CD8-positive, alpha-beta memory T cell (primary cell): ENCODE measurements at regions not wholly inside any gene's neighbourhood (a gene's known extent, or its start where the extent isn't known, plus 50 kb on each side); places are given as distances from the start of the nearest gene placed in this dataset.

Experiments used
- CTCF ChIA-PET: fragments of 350-600 bp; sonication (Branson Sonifier 250); formaldehyde crosslinking; loops from one replicate; lab custom pipeline; 2021; ENCODE audit warnings: antibody characterized with exemption; lab: Charles Lee
- POLR2A ChIA-PET: fragments of 350-600 bp; sonication (Branson Sonifier 250); formaldehyde crosslinking; loops from one replicate; lab custom pipeline; 2021; ENCODE audit warnings: antibody characterized with exemption; lab: Charles Lee
- DNase-seq, 5 donors: peaks; one replicate each; pipeline versions ENCODE4 v3.0.0 to v3.0.0-alpha.2; 2020 to 2022; ENCODE audit warnings: mixed read lengths in 1 of 5
- H3K27ac ChIP-seq: one replicate; pipeline ENCODE4 v1.7.0; 2013; ENCODE audit warnings: low read depth, mild to moderate bottlenecking, low read length, moderate library complexity
- H3K27me3 ChIP-seq: 2 replicates; pipeline ENCODE4 v1.7.0; 2013; ENCODE audit warnings: low read length, mild to moderate bottlenecking; ENCODE audit not compliant: insufficient read depth, poor library complexity, severe bottlenecking
- H3K36me3 ChIP-seq: 2 replicates; pipeline ENCODE4 v1.7.0; 2013; ENCODE audit warnings: mild to moderate bottlenecking, low read length, moderate library complexity; ENCODE audit not compliant: insufficient read depth
- H3K4me1 ChIP-seq: 2 replicates; pipeline ENCODE4 v1.7.0; 2013; ENCODE audit warnings: mild to moderate bottlenecking, low read length, moderate library complexity; ENCODE audit not compliant: insufficient read depth
- H3K4me3 ChIP-seq: 2 replicates; pipeline ENCODE4 v1.7.0; 2013; ENCODE audit warnings: mild to moderate bottlenecking, low read length
- H3K9me3 ChIP-seq: 2 replicates; pipeline ENCODE4 v1.7.0; 2013; ENCODE audit warnings: mild to moderate bottlenecking, low read length
- H3K27ac Mint-ChIP-seq, 8 donors: one replicate each; pipeline ENCODE4 v1.8.0; 2020 to 2021; ENCODE audit warnings: mixed read lengths in 8 of 8, mild to moderate bottlenecking in 6 of 8, inconsistent platforms in 3 of 8, moderate library complexity in 3 of 8
- H3K27me3 Mint-ChIP-seq, 2 donors: one replicate each; pipeline ENCODE4 v1.8.0; 2020 to 2021; ENCODE audit warnings: mixed read lengths in 2 of 2, mild to moderate bottlenecking in 1 of 2, moderate library complexity in 1 of 2
- H3K36me3 Mint-ChIP-seq, 3 donors: one replicate each; pipeline ENCODE4 v1.8.0; 2020 to 2021; ENCODE audit warnings: mixed read lengths in 3 of 3, inconsistent platforms in 1 of 3, mild to moderate bottlenecking in 1 of 3
- H3K4me1 Mint-ChIP-seq, 3 donors: one replicate each; pipeline ENCODE4 v1.8.0; 2020 to 2021; ENCODE audit warnings: mixed read lengths in 3 of 3, inconsistent platforms in 1 of 3, mild to moderate bottlenecking in 1 of 3
- H3K4me3 Mint-ChIP-seq, 7 donors: one replicate each; pipeline ENCODE4 v1.8.0; 2020 to 2021; ENCODE audit warnings: mixed read lengths in 7 of 7, mild to moderate bottlenecking in 6 of 7, moderate library complexity in 4 of 7, inconsistent platforms in 2 of 7
- H3K9me3 Mint-ChIP-seq, 5 donors: one replicate each; pipeline ENCODE4 v1.8.0; 2020 to 2022; ENCODE audit warnings: mixed read lengths in 5 of 5, mild to moderate bottlenecking in 3 of 5, moderate library complexity in 2 of 5, inconsistent platforms in 1 of 5

DNA sequence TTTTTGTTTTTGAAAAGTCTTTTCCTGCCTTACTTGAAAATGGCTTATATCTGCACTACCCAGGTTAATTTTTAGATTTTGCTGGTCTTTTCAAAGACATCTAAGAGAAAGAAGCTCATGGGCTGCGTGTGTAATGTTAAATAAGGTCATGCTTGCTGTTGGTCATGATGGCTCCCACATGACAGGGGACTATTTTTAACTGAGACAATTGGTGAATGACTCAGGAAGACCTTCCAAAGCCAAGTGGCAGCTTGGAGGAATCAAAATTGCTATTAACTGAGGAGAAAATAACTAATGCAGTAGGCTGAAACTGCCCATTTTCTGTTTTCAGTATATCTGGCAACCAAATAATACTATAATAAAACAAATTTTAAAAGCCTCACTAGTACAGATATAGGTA lies 117.1 kb upstream of the SPAG17 start:
- no peaks in the 10 kb centered on the region for H3K27me3 ChIP-seq
- POLR2A ChIA-PET: no interaction called here
- Mint-ChIP-seq H3K27me3 (no peaks in the 10 kb centered on the region), H3K36me3 (no peaks in the 10 kb centered on the region), H3K27ac (no peak overlapping the region), H3K4me1 (no peaks in the 10 kb centered on the region), H3K9me3 (peaks cover 0 to 4% (median 0%) of the 10 kb centered on the region in 5 donors), H3K4me3 (no peak overlapping the region)
- no peaks in the 10 kb centered on the region for H3K9me3 ChIP-seq
- DNase-seq: no peak
- no peaks in the 10 kb centered on the region for H3K4me1 ChIP-seq
- CTCF ChIA-PET: no interaction called here
- H3K27ac ChIP-seq: no peak overlapping the region
- no peaks in the 10 kb centered on the region for H3K36me3 ChIP-seq
- no peak overlapping the region for H3K4me3 ChIP-seq

DNA sequence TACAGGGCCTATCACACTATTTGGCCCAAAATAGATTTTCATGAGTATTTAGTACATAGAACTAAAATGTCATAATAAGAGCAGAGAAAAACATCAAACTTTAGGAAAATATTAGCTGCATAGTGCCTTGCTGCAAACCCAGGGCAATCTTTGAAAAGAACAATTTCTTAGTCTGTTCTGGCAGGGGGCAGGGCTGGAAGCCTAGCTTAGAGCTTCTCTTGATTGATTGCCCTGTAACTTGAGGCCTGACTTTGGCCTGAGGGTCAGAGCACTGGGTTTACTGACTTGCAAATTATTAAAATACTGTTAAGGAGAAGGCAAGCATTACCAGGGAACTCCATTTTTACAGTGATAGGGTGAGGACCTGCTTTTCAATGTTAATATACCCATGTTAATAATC lies 115.8 kb upstream of the SPAG17 start:
- no peaks in the 10 kb centered on the region for H3K9me3 ChIP-seq
- no peaks in the 10 kb centered on the region for H3K27me3 Mint-ChIP-seq
- H3K9me3 Mint-ChIP-seq: peaks cover 0 to 3% (median 0%) of the 10 kb centered on the region in 5 donors
- CTCF ChIA-PET: no interaction called here
- no peaks in the 10 kb centered on the region for H3K36me3 Mint-ChIP-seq
- no peak for DNase-seq
- H3K4me1 Mint-ChIP-seq: no peaks in the 10 kb centered on the region
- no peak overlapping the region for H3K4me3 Mint-ChIP-seq
- H3K36me3 ChIP-seq: no peaks in the 10 kb centered on the region
- H3K4me1 ChIP-seq: no peaks in the 10 kb centered on the region
- H3K27ac ChIP-seq: no peak overlapping the region
- no peak overlapping the region for H3K4me3 ChIP-seq
- no peak overlapping the region for H3K27ac Mint-ChIP-seq
- POLR2A ChIA-PET: no interaction called here
- no peaks in the 10 kb centered on the region for H3K27me3 ChIP-seq

DNA sequence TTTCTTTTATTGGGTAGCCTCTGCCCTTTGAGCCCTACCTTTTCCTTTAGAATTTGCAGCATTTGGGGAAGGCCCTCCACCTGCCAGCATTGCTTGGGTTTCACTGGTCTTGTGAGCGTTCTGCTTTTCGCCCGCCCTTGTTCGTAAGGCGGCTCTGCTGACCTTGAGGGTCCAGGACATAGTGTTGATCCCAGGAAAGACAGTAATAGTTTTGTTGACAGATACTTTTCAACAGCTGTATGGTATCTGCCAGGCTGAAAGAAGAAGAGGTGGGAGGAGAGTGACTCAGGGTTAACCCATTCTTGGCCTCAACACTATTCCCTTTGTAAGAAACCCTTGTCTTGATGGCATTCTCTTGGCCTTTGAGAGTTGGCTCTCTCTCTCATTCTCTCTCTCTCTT lies 113.4 kb upstream of the SPAG17 start:
- ChIA-PET POLR2A (no interaction called here), CTCF (no interaction called here)
- no peaks in the 10 kb centered on the region for H3K27me3 Mint-ChIP-seq
- H3K36me3 Mint-ChIP-seq: no peaks in the 10 kb centered on the region
- H3K4me1 Mint-ChIP-seq: no peaks in the 10 kb centered on the region
- H3K27ac Mint-ChIP-seq: no peak overlapping the region
- peaks cover 0 to 3% (median 0%) of the 10 kb centered on the region in 5 donors for H3K9me3 Mint-ChIP-seq
- Histone ChIP-seq H3K36me3 (no peaks in the 10 kb centered on the region), H3K4me1 (no peaks in the 10 kb centered on the region), H3K4me3 (no peak overlapping the region), H3K27me3 (no peaks in the 10 kb centered on the region), H3K9me3 (no peaks in the 10 kb centered on the region), H3K27ac (no peak overlapping the region)
- no peak for DNase-seq
- no peak overlapping the region for H3K4me3 Mint-ChIP-seq

DNA sequence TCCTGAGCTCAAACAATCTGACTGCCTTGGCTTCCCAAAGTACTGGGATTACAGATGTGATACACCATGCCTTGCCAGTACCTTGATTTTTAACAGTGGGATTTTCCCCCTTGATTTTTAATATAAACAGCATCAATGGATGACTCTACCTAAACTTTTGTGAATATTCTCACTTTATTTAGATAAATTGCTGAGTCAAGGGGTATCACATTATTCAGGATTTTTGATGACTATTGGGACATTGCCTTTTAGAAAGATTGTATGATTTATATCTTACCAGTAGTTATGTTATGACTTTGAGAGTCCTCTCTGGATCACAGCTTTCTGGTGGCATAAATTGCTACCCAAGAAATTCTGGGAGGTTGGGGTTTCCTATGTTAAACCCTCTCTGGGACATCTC lies 112.5 kb upstream of the SPAG17 start:
- no peak overlapping the region for H3K27ac Mint-ChIP-seq
- CTCF ChIA-PET: no interaction called here
- H3K36me3 Mint-ChIP-seq: no peaks in the 10 kb centered on the region
- Histone ChIP-seq H3K27me3 (no peaks in the 10 kb centered on the region), H3K4me1 (no peaks in the 10 kb centered on the region), H3K27ac (no peak overlapping the region), H3K36me3 (no peaks in the 10 kb centered on the region), H3K4me3 (no peak overlapping the region), H3K9me3 (no peaks in the 10 kb centered on the region)
- H3K27me3 Mint-ChIP-seq: no peaks in the 10 kb centered on the region
- no peak for DNase-seq
- peaks cover 0 to 3% (median 0%) of the 10 kb centered on the region in 5 donors for H3K9me3 Mint-ChIP-seq
- POLR2A ChIA-PET: no interaction called here
- no peak overlapping the region for H3K4me3 Mint-ChIP-seq
- no peaks in the 10 kb centered on the region for H3K4me1 Mint-ChIP-seq

DNA sequence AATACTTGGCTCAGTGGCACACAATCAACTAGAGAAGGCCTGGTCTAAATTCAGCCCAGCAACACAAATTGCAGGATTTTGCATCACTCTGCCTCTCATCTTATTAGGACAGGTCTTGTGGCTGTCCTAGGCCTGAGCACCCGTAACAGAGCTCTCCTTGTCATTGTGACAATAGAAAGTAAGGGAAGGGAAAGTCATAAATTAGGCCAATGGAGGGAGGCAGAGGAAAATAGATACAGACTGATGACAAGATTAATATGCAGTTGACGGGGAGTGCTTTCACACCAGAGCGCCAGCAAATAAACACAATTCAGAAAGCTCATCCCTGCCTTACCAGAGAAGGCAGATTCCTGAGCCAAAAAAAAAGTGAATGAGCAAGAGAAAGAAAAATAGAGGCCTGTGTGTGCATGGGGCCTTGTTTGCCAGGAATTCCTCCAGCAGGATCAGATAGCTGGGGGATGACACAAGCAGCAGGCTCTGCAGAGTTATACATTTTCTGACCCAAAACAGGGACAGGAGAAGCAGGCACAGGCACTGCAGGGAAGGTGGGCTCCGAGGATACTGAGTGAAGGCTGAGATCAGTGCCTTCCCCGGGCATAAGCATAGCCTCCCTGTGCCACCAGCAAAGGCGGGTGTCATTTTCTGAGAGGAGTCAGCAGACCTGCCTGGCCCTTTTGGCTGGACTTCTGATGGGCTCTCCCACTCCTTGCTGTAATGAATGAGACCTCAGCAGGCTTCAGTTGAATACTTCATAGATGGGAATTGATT lies 110.0 kb upstream of the SPAG17 start:
- Mint-ChIP-seq H3K27ac (no peak overlapping the region), H3K27me3 (no peaks in the 10 kb centered on the region), H3K36me3 (no peaks in the 10 kb centered on the region), H3K4me3 (no peak overlapping the region), H3K4me1 (no peaks in the 10 kb centered on the region), H3K9me3 (peaks cover 0 to 3% (median 0%) of the 10 kb centered on the region in 5 donors)
- DNase-seq: no peak
- H3K9me3 ChIP-seq: no peaks in the 10 kb centered on the region
- H3K27ac ChIP-seq: peak overlapping the region; percentile 7
- no peaks in the 10 kb centered on the region for H3K4me1 ChIP-seq
- H3K27me3 ChIP-seq: no peaks in the 10 kb centered on the region
- POLR2A ChIA-PET: no interaction called here
- H3K4me3 ChIP-seq: no peak overlapping the region
- H3K36me3 ChIP-seq: no peaks in the 10 kb centered on the region
- CTCF ChIA-PET: no interaction called here

DNA sequence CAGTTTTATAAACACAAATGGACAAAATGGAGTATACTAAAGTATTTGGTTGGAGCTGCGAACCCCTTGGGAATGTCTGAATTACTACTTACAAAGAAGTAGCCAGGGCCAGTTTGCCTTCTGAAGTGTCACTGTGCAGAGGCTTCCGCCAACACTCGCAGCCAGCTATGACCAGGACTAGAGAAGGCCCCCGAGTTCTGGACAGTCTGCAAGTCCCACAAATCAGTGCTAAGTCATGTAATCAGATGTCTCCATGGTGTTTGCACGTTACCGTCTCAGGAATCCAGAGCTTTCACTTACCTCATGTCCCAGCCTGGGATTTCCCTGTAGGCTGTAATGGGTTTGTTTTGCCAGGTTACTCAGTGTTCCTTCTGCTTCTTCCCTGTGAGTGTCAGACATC lies 106.6 kb upstream of the SPAG17 start:
- Mint-ChIP-seq H3K27ac (no peak overlapping the region), H3K4me3 (no peak overlapping the region), H3K9me3 (peaks cover 0 to 2% (median 1%) of the 10 kb centered on the region in 5 donors), H3K4me1 (no peaks in the 10 kb centered on the region), H3K36me3 (no peaks in the 10 kb centered on the region), H3K27me3 (no peaks in the 10 kb centered on the region)
- Histone ChIP-seq H3K4me3 (no peak overlapping the region), H3K27ac (no peak overlapping the region), H3K27me3 (no peaks in the 10 kb centered on the region), H3K36me3 (no peaks in the 10 kb centered on the region), H3K9me3 (no peaks in the 10 kb centered on the region), H3K4me1 (no peaks in the 10 kb centered on the region)
- ChIA-PET POLR2A (no interaction called here), CTCF (no interaction called here)
- DNase-seq: no peak

DNA sequence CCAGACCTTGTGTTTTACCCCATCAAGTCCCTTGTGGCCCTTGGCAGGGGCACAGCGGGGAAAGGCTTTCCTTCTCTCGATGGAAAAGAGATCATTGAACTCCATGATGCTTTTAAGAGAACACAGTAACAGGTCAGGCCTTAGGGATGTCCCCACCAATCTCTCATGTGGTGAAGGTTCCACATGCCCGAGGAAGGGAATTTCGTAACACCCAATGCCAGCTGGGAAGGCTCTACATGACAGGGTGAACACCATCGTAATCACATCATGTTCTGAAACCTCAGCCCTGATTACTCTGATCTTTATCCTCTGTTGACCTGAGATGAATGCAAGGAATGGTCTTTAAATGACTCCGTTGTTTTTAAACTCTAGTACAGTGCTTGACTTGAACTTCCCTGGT lies 105.5 kb upstream of the SPAG17 start:
- H3K27me3 Mint-ChIP-seq: no peaks in the 10 kb centered on the region
- Histone ChIP-seq H3K27me3 (no peaks in the 10 kb centered on the region), H3K4me1 (no peaks in the 10 kb centered on the region), H3K9me3 (no peaks in the 10 kb centered on the region), H3K4me3 (no peak overlapping the region), H3K27ac (no peak overlapping the region), H3K36me3 (no peaks in the 10 kb centered on the region)
- DNase-seq: no peak
- no peak overlapping the region for H3K27ac Mint-ChIP-seq
- CTCF ChIA-PET: no interaction called here
- POLR2A ChIA-PET: no interaction called here
- H3K4me1 Mint-ChIP-seq: no peaks in the 10 kb centered on the region
- peaks cover 0 to 2% (median 0%) of the 10 kb centered on the region in 5 donors for H3K9me3 Mint-ChIP-seq
- H3K36me3 Mint-ChIP-seq: no peaks in the 10 kb centered on the region
- no peak overlapping the region for H3K4me3 Mint-ChIP-seq

DNA sequence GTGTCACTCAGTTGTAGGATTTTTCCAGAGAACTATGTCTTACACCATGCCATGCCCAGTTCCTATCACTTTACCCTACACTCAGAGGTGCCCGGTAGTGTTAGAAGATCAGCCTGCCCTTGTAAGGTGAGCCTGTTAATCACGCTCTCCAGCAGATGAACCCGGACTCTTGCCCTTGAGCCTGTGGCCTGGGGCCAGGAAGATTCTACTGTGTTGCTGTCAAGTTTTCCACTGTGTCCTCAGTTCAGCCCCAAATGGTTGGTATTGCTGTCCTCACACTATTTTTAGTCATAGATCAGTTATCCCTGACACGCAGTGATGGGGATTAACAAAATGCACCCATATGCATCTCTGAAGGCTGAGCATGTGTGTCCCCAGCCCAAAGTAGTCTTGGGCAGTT lies 105.0 kb upstream of the SPAG17 start:
- no peaks in the 10 kb centered on the region for H3K4me1 Mint-ChIP-seq
- H3K36me3 Mint-ChIP-seq: no peaks in the 10 kb centered on the region

More for the DNA sequence above, 105.0 kb upstream of the SPAG17 start:
- Mint-ChIP-seq H3K27ac (no peak overlapping the region), H3K9me3 (peaks cover 0 to 2% (median 1%) of the 10 kb centered on the region in 5 donors), H3K4me3 (no peak overlapping the region), H3K27me3 (no peaks in the 10 kb centered on the region)
- Histone ChIP-seq H3K9me3 (no peaks in the 10 kb centered on the region), H3K4me1 (no peaks in the 10 kb centered on the region), H3K4me3 (no peak overlapping the region), H3K27ac (no peak overlapping the region), H3K36me3 (no peaks in the 10 kb centered on the region), H3K27me3 (no peaks in the 10 kb centered on the region)
- ChIA-PET POLR2A (no interaction called here), CTCF (no interaction called here)
- DNase-seq: no peak
